22Rv1 (cell line): ENCODE measurements at regions not wholly inside any gene's neighbourhood (a gene's known extent, or its start where the extent isn't known, plus 50 kb on each side); places are given as distances from the start of the nearest gene placed in this dataset.

Experiments used
- H3K27ac ChIP-seq: fragments of 450-650 bp; 2 replicates; pipeline ENCODE4 v1.5.1; 2017
- ZFX ChIP-seq: fragments of 450-650 bp; IDR thresholded peaks from 2 replicates; pipeline ENCODE4 v1.6.1; 2017; ENCODE audit warnings: antibody characterized with exemption, borderline replicate concordance
- TF ChIP-seq, protein P1 (sequence below): fragments of 450-650 bp; IDR thresholded peaks from 2 replicates; pipeline ENCODE4 v1.5.1; 2017; ENCODE audit warnings: mild to moderate bottlenecking

DNA sequence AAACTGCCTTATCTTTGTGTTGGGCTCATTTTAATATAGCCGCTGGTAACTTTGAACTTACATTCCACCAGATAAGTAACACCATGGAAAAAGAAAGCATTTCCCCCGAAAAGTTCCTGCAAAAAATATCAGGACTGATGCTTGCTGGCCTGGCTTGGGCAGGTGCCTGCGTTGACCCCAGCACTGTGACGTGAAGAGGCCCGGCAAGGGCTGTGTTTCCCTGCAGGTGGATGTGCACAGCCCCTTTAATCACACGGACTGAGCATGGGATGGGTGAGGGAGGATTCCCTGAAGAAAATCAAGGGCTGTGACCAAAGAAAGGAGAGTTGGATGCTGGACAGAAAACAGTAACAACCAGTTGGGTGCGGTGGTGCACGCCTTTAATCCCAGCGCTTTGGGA, 138.2 kb downstream of the NSG2 start:
- no peak overlapping the region for H3K27ac ChIP-seq
- TF ChIP-seq ZFX, result no peak
- TF ChIP-seq, protein P1, sequence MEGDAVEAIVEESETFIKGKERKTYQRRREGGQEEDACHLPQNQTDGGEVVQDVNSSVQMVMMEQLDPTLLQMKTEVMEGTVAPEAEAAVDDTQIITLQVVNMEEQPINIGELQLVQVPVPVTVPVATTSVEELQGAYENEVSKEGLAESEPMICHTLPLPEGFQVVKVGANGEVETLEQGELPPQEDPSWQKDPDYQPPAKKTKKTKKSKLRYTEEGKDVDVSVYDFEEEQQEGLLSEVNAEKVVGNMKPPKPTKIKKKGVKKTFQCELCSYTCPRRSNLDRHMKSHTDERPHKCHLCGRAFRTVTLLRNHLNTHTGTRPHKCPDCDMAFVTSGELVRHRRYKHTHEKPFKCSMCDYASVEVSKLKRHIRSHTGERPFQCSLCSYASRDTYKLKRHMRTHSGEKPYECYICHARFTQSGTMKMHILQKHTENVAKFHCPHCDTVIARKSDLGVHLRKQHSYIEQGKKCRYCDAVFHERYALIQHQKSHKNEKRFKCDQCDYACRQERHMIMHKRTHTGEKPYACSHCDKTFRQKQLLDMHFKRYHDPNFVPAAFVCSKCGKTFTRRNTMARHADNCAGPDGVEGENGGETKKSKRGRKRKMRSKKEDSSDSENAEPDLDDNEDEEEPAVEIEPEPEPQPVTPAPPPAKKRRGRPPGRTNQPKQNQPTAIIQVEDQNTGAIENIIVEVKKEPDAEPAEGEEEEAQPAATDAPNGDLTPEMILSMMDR, result no peak

DNA sequence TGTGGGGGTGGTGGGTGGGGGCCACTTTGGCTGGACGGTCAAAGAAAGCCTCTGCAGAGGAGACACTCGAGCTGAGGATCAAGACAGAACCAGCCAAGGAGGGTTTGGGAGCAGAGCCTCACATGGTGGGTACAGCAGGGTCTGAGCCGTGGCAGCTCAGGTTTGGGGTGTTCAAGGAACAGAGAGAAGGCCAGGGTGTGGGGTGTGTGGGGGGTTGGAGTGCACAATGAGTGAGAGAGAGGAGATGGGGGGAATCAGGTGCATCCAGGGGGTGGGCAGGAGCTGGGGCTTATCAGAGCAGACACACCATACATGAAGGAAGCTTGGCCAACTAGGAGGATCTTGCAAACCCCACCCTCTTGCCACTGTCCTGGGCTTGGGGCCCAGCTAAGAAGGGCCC, 140.0 kb downstream of the NSG2 start:
- no peak overlapping the region for H3K27ac ChIP-seq
- TF ChIP-seq, protein P1, result no peak
- TF ChIP-seq ZFX, result no peak

DNA sequence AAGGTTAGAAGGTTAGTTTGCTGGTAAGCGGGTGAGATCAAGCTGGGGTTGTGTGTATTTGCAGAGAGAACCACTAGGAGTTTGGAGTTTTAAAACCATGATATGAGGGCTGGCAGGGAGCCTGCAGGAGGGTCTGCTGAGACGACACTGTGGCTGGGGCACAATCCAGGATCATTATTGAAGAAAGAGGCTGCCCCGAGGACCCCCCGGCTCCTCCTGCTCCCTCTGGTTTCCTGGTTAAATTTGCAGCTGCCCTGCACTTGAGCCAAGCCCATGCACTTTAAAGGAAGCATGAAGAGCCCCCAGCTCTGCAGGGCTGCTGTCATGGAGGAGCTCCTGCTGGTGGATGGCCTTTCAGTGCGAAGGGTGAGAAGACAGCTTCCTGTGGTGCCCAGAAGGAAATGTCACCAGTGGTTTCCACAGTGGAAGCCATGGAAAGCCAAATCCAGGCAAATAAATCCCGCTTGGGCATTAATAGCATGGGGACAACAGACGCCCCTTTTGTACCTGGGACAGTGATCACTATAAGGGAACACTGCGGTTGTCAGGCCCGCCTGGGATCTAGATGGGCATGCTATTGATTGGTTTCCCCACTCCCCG, 140.7 kb downstream of the NSG2 start:
- no peak for TF ChIP-seq ZFX
- TF ChIP-seq, protein P1, result no peak
- H3K27ac ChIP-seq, result no peak overlapping the region

DNA sequence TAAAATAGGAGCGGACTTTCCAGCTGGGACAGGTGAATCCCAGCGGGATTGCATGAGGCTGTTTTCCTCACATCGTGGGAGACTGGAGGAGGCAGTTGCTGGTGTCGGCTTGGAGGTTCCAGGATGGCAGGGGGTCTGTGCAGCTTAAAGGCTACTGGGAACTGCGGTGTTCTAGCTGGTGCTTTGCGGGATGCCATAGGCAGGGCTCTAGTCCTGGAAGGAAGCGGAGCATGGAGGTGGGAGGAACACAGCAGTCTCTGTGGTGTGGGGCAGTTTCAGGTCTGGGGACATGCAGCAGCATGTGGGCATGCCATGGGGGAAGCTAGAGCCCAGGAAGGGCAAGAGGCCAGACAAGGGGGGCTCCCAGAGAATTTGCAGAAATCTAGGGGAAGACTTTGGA, 141.5 kb downstream of the NSG2 start:
- TF ChIP-seq ZFX, result no peak
- TF ChIP-seq, protein P1, result no peak

DNA sequence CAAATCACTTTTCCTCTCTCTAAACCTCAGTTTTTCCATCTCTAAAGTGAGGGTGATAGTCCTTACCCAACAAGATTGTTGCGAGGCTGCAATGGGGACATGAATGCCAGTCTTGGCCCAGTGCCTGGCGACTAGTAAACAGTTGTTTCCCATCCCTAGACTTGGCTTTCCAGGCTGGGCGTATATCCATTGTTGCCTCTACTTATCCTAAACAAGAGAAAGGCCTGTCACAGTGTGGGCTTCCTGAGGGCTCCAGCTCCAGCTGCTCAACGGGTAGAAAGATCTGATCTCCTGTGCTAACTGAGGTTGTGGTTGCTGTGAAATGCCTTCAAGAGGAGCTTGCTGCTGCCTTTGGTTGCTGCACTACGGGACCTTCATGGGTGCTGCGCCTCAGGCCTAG, 142.0 kb downstream of the NSG2 start:
- no peak overlapping the region for H3K27ac ChIP-seq
- TF ChIP-seq, protein P1, result no peak
- no peak for TF ChIP-seq ZFX

More for the DNA sequence above, 141.5 kb downstream of the NSG2 start:
- no peak overlapping the region for H3K27ac ChIP-seq

DNA sequence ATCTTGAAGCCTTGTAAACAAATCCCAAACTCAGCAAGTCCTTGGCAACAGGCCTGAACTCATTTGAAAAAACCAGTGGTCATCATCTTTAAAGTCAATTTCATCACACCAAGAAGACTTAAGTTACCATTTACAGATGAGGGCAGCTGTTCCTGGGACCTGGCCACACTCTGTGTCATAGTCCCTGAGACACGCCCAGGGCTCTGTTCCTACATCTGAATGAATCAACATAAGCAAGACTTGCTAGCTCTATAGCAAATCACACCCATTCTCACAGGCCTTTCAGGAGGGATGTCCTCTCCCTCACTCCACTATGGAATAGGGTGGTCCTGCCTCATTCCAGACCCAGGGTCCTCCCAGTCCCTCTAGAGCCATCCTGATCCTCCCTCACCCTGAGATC, 142.8 kb downstream of the NSG2 start:
- H3K27ac ChIP-seq, result no peak overlapping the region
- TF ChIP-seq, protein P1, result no peak

DNA sequence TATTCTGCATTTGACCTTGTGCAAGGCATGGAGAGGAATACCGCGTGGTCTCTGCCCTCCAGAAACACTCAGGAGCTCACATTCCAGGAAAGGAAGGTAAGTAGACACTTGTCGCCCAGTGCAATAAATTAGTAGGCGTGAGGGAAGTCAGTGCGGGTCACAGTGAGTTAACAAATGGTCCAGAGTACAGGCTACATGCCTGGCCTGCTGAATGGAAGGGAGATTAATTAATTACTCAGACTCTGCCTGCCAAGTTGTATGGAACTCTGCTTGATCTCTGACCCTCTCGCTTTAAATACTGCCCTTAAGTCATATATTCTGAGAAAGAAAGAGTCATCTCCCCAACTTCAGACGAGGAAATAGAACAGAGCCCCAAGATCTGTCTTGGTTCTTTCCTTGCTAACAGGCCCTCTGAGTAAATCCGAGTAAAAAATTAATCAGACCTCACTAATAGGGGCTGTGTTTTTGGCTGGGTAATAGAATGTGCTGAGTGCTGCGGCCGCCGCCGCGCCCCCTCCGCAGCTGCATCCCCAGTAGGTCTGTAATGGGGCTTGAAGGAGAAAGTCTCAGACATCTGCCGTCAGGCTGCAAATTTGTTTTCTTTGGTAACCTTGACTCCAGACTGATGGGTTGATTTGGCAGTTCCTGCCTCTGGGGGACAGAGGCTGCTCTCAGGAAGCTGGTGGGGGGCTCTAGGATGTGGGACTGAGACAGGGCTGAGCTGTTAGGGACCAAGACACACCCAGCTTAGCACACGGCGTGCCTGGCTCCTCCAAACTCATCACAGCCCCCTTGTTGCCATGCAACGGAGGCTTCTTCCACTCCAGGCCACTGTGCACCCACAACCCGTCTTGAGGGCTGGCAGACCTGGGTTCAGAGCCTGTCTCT, 144.4 kb downstream of the NSG2 start:
- TF ChIP-seq, protein P1, result no peak
- TF ChIP-seq ZFX, result no peak
- H3K27ac ChIP-seq, result no peak overlapping the region
